ENCODE measurements at regions not wholly inside any gene's neighbourhood (a gene's known extent, or its start where the extent isn't known, plus 50 kb on each side); places are given as distances from the start of the nearest gene placed in this dataset.
"Not testable (repeated sequence)": the region's sequence is repeated elsewhere in the genome, so short reads cannot be mapped to it uniquely, and the experiment has no call there.

GRCh38 chr7:52565974-52566373 lies 469.5 kb upstream of the POM121L12 start:
- Histone ChIP-seq H3K9me3 (no peaks in the 10 kb centered on the region), H3K4me3 (ENCODE audit: low read depth, low read length) (no peak overlapping the region), H3K36me3 (no peaks in the 10 kb centered on the region), H3K27me3 (no peaks in the 10 kb centered on the region), H3K4me1 (peaks cover 7% of the 10 kb centered on the region)
- DNase-seq: no peak
- TF ChIP-seq CTCF (IDR thresholded peaks at IDR 0.05; ENCODE audit: low read depth, low read length): no peak

GRCh38 chr7:52555805-52556204 lies 479.6 kb upstream of the POM121L12 start:
- Histone ChIP-seq H3K4me1 (no peaks in the 10 kb centered on the region; the same call in 1 of the 2 replicates), H3K4me3 (ENCODE audit: low read depth, low read length) (no peak overlapping the region), H3K9me3 (no peaks in the 10 kb centered on the region), H3K27me3 (no peaks in the 10 kb centered on the region), H3K36me3 (no peaks in the 10 kb centered on the region)
- no peak for TF ChIP-seq CTCF (IDR thresholded peaks at IDR 0.05; ENCODE audit: low read depth, low read length)
- DNase-seq: no peak

DNA sequence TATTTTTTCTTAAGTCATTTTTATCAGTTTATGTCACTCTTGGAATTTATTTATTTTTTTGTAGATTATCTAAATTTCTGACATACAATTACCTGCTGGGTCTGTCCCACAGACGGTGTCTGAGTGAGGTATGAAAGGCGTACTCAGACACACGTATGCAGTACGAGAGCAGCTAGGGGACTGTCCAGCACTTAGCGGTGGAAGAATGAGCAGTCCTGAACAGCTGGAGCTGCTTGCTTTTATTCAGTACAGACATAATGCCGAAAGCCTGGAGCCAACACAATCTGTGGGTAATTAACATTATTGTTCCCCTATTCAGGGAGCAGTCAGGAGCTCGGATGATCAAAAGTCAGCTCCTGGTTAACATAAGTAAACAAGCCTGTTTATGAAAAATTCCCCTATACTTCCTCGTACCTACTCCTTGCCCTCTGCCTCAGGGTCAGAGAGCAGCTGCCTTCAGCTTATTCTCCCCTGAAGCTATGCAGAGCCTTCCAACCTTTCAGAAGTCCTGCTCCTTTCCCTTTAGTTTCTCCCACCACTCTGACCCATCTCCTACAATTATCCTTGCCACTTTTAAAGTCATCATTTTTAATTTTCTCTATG lies 488.0 kb upstream of the POM121L12 start:
- no peak for DNase-seq
- H3K9me3 ChIP-seq: no peaks in the 10 kb centered on the region
- no peak for TF ChIP-seq CTCF (IDR thresholded peaks at IDR 0.05; ENCODE audit: low read depth, low read length)
- H3K4me3 ChIP-seq (ENCODE audit: low read depth, low read length): no peak overlapping the region
- H3K27me3 ChIP-seq: no peaks in the 10 kb centered on the region
- H3K4me1 ChIP-seq: peaks cover 3% of the 10 kb centered on the region; the same call in 1 of the 2 replicates
- no peaks in the 10 kb centered on the region for H3K36me3 ChIP-seq

DNA sequence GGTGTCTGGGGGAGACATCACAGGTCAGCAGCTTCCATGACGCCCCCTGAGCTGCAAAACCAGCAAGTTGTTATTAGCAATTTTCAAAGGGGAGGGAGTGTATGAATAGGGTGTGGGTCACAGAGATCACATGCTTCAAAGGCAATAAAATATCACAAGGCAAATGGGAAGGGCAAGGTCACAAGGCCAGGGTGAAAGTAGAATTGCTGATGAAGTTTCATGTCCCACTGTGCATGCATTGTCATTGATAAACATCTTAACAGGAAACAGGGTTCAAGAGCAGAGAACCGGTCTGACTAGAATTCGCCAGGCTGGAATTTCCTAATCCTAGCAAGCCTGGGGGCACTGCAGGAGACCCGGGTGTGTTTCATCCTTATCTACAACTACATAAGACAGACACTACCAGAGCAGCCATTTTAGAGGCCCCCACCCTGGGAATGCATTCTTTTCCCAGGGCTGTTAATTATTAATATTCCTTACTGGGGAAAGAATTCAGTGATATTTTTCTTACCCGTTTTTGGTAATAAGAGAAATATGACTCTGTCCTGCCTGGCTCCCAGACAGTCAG lies 494.2 kb upstream of the POM121L12 start:
- not testable (repeated sequence) for H3K36me3 ChIP-seq; H3K4me3 ChIP-seq (ENCODE audit: low read depth, low read length); H3K9me3 ChIP-seq; H3K27me3 ChIP-seq
- peaks cover 17% of the 10 kb centered on the region for H3K4me1 ChIP-seq
- DNase-seq: peak; percentile 43

DNA sequence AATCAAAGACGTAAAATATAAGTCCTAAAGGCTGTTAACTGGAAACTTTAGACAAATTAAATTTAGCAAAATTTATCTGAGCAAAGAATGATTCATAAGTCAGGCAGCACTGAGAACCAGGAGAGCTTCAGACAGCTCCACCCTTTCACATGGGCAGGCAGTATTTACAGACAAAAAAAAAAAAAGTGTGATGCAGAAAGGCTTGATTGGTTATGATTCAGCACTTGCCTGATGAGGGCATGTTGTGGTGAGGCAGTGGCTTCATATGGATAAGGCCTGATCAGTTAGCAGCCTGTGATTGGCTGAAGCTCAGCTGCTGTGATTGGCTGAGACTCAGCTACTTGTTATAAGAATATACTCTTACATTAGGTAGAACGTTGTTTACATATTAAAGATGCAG lies 495.4 kb upstream of the POM121L12 start:
- no peaks in the 10 kb centered on the region for H3K9me3 ChIP-seq
- peaks cover 17% of the 10 kb centered on the region for H3K4me1 ChIP-seq
- H3K4me3 ChIP-seq (ENCODE audit: low read depth, low read length): no peak overlapping the region
- no peaks in the 10 kb centered on the region for H3K36me3 ChIP-seq
- TF ChIP-seq CTCF (IDR thresholded peaks at IDR 0.05; ENCODE audit: low read depth, low read length): no peak
- DNase-seq: peak; percentile 17
- no peaks in the 10 kb centered on the region for H3K27me3 ChIP-seq

DNA sequence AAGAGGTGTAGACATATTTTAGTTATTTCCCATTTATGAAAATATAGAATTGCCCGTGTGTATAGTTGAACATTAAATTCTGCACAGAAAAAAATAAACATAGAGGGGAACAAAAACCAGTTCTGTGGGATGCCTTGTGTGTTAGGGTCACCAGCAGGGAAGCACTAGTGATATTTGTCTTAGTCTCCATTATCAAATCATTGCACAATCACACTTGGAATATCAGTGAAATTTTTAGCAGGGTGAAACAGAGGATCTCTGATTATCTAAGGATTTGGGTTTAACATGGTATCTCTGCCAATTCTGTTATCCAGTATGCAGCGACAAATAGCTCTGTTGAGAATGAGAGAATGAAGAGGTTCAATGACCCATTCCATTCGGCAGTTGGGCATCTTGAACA lies 496.0 kb upstream of the POM121L12 start:
- H3K27me3 ChIP-seq: no peaks in the 10 kb centered on the region
- no peaks in the 10 kb centered on the region for H3K9me3 ChIP-seq
- no peak overlapping the region for H3K4me3 ChIP-seq (ENCODE audit: low read depth, low read length)
- peaks cover 17% of the 10 kb centered on the region for H3K4me1 ChIP-seq
- no peak for DNase-seq
- TF ChIP-seq CTCF (IDR thresholded peaks at IDR 0.05; ENCODE audit: low read depth, low read length): no peak
- H3K36me3 ChIP-seq: no peaks in the 10 kb centered on the region

All from BE2C (cell line).